H9 (cell line): ENCODE measurements at regions not wholly inside any gene's neighbourhood (a gene's known extent, or its start where the extent isn't known, plus 50 kb on each side); places are given as distances from the start of the nearest gene placed in this dataset.

Experiments
- DNase-seq: peaks from one replicate; pipeline ENCODE4 v3.0.0-alpha.2; 2017
- H2AFZ ChIP-seq: one replicate; pipeline ENCODE4 v1.6.1; 2013; ENCODE audit warnings: mild to moderate bottlenecking, low read length, control low read depth, moderate library complexity
- H2AK5ac ChIP-seq: 2 replicates; pipeline ENCODE4 v1.6.1; 2013; ENCODE audit warnings: low read length, control low read depth, mixed read lengths; ENCODE audit not compliant: insufficient read length
- H2BK120ac ChIP-seq: one replicate; pipeline ENCODE4 v1.6.1; 2013; ENCODE audit warnings: low read depth, mild to moderate bottlenecking, low read length, control low read depth, inconsistent platforms; ENCODE audit not compliant: poor library complexity, severe bottlenecking
- H2BK12ac ChIP-seq: 2 replicates; pipeline ENCODE4 v1.6.1; 2013; ENCODE audit warnings: low read length, control low read depth, mixed read lengths, low read depth; ENCODE audit not compliant: insufficient read length
- H2BK15ac ChIP-seq: 2 replicates; pipeline ENCODE4 v1.6.1; 2013; ENCODE audit warnings: low read depth, low read length, control low read depth
- H2BK20ac ChIP-seq: one replicate; pipeline ENCODE4 v1.6.1; 2013; ENCODE audit warnings: low read depth, mild to moderate bottlenecking, low read length, control low read depth, inconsistent platforms; ENCODE audit not compliant: poor library complexity, severe bottlenecking
- H2BK5ac ChIP-seq: 2 replicates; pipeline ENCODE4 v1.6.1; 2013; ENCODE audit warnings: low read length, control low read depth, mixed read lengths; ENCODE audit not compliant: insufficient read length
- H3K14ac ChIP-seq: 2 replicates; pipeline ENCODE4 v1.6.1; 2013; ENCODE audit warnings: low read length, control low read depth; ENCODE audit not compliant: insufficient read depth
- H3K18ac ChIP-seq: 2 replicates; pipeline ENCODE4 v1.6.1; 2013; ENCODE audit warnings: low read depth, mild to moderate bottlenecking, mixed read lengths, low read length, control low read depth; ENCODE audit not compliant: insufficient read length
- H3K23ac ChIP-seq: 2 replicates; pipeline ENCODE4 v1.6.1; 2013; ENCODE audit warnings: low read length, control low read depth, mixed read lengths, low read depth; ENCODE audit not compliant: insufficient read length
- H3K23me2 ChIP-seq: 2 replicates; pipeline ENCODE4 v1.6.1; 2013; ENCODE audit warnings: low read depth, mild to moderate bottlenecking, mixed read lengths, low read length, control low read depth; ENCODE audit not compliant: insufficient read length, poor library complexity, severe bottlenecking
- H3K27ac ChIP-seq: 2 replicates; pipeline ENCODE4 v1.5.1; 2013; ENCODE audit warnings: low read length, control low read depth, mixed read lengths, low read depth; ENCODE audit not compliant: insufficient read length
- H3K27me3 ChIP-seq: 2 replicates; pipeline ENCODE4 v1.6.1; 2013; ENCODE audit warnings: low read length, control low read depth, inconsistent platforms; ENCODE audit not compliant: insufficient read depth
- H3K4ac ChIP-seq: 2 replicates; pipeline ENCODE4 v1.6.1; 2013; ENCODE audit warnings: low read depth, mild to moderate bottlenecking, control low read depth, inconsistent platforms, low read length, moderate library complexity
- H3K4me1 ChIP-seq: 2 replicates; pipeline ENCODE4 v1.6.1; 2013; ENCODE audit warnings: low read length, control low read depth, inconsistent platforms; ENCODE audit not compliant: insufficient read depth
- H3K4me2 ChIP-seq: 2 replicates; pipeline ENCODE4 v1.6.1; 2013; ENCODE audit warnings: low read length, control low read depth, mixed read lengths; ENCODE audit not compliant: insufficient read length, insufficient read depth
- H3K56ac ChIP-seq: 2 replicates; pipeline ENCODE4 v1.6.1; 2013; ENCODE audit warnings: low read depth, mild to moderate bottlenecking, mixed read lengths, low read length, control low read depth; ENCODE audit not compliant: insufficient read length
- H3K79me1 ChIP-seq: 2 replicates; pipeline ENCODE4 v1.6.1; 2013; ENCODE audit warnings: low read depth, mild to moderate bottlenecking, moderate library complexity, low read length, control low read depth, inconsistent platforms; ENCODE audit not compliant: insufficient read depth, poor library complexity, severe bottlenecking
- H3K79me2 ChIP-seq: 2 replicates; pipeline ENCODE4 v1.6.1; 2013; ENCODE audit warnings: low read length, control low read depth, inconsistent platforms; ENCODE audit not compliant: insufficient read depth
- H3K9ac ChIP-seq: 2 replicates; pipeline ENCODE4 v1.6.1; 2013; ENCODE audit warnings: low read length, control low read depth, mixed read lengths; ENCODE audit not compliant: insufficient read length; ENCODE audit errors: extremely low read depth
- H3K9me3 ChIP-seq: one replicate; pipeline ENCODE4 v1.6.1; 2013; ENCODE audit warnings: low read depth, low read length, inconsistent platforms; ENCODE audit not compliant: control insufficient read depth
- H3T11ph ChIP-seq: one replicate; pipeline ENCODE4 v1.6.1; 2013; ENCODE audit warnings: mild to moderate bottlenecking, low read length, control low read depth, inconsistent platforms
- H4K20me1 ChIP-seq: one replicate; pipeline ENCODE4 v1.6.1; 2013; ENCODE audit not compliant: control insufficient read depth, insufficient read length, insufficient read depth
- H4K5ac ChIP-seq: 2 replicates; pipeline ENCODE4 v1.6.1; 2013; ENCODE audit warnings: low read depth, mild to moderate bottlenecking, mixed read lengths, low read length, control low read depth; ENCODE audit not compliant: insufficient read length
- H4K8ac ChIP-seq: replicated peaks from 2 replicates; pipeline ENCODE4 v1.6.1; 2013; ENCODE audit warnings: low read length, control low read depth, mixed read lengths, low read depth; ENCODE audit not compliant: insufficient read length
- H4K91ac ChIP-seq: 2 replicates; pipeline ENCODE4 v1.6.1; 2013; ENCODE audit warnings: low read depth, mild to moderate bottlenecking, moderate library complexity, mixed read lengths, low read length, control low read depth; ENCODE audit not compliant: insufficient read length
- H3K27ac Mint-ChIP-seq, 3 experiments: 2 replicates in 2 of 3; 3 replicates in 1 of 3; pipeline ENCODE4 v1.8.0; 2020 to 2021; ENCODE audit warnings: mixed read lengths in 3 of 3, mild to moderate bottlenecking in 1 of 3, moderate library complexity in 1 of 3
- H3K27me3 Mint-ChIP-seq: 2 replicates; pipeline ENCODE4 v1.8.0; 2021; ENCODE audit warnings: low read depth, mild to moderate bottlenecking, moderate library complexity, mixed read lengths
- H3K36me3 Mint-ChIP-seq, 3 experiments: 2 replicates in 2 of 3; 3 replicates in 1 of 3; pipeline ENCODE4 v1.8.0; 2020 to 2021; ENCODE audit warnings: low read depth in 3 of 3, mixed read lengths in 3 of 3; ENCODE audit not compliant: insufficient read depth in 1 of 3
- H3K4me1 Mint-ChIP-seq, 2 experiments: 2 replicates each; pipeline ENCODE4 v1.8.0; 2020; ENCODE audit warnings: mixed read lengths in 2 of 2
- H3K4me3 Mint-ChIP-seq, 2 experiments: 2 replicates in 1 of 2; 3 replicates in 1 of 2; pipeline ENCODE4 v1.8.0; 2020 to 2021; ENCODE audit warnings: mild to moderate bottlenecking in 2 of 2, mixed read lengths in 2 of 2, moderate library complexity in 1 of 2
- H3K9me3 Mint-ChIP-seq, 2 experiments: 2 replicates in 1 of 2; 3 replicates in 1 of 2; pipeline ENCODE4 v1.8.0; 2020; ENCODE audit warnings: mild to moderate bottlenecking in 2 of 2, mixed read lengths in 2 of 2, moderate library complexity in 1 of 2
- WGBS: extraction: QIAGEN DNeasy Blood & Tissue Kit; methylation state at CpG from one replicate; pipeline ENCODE4 v1.1.7; 2013; ENCODE audit warnings: missing lambda C conversion rate, low lambda C conversion rate, mixed read lengths; ENCODE audit not compliant: insufficient read length; ENCODE audit errors: extremely low coverage; 5-methylcytosine and 5-hydroxymethylcytosine counted together
- TF ChIP-seq, protein P1 (sequence below): fragments of 200-600 bp; sonication (generic); conservative IDR thresholded peaks from 3 replicates; pipeline ENCODE4 v1.8.0; 2021; ENCODE audit warnings: antibody characterized with exemption, mild to moderate bottlenecking

DNA sequence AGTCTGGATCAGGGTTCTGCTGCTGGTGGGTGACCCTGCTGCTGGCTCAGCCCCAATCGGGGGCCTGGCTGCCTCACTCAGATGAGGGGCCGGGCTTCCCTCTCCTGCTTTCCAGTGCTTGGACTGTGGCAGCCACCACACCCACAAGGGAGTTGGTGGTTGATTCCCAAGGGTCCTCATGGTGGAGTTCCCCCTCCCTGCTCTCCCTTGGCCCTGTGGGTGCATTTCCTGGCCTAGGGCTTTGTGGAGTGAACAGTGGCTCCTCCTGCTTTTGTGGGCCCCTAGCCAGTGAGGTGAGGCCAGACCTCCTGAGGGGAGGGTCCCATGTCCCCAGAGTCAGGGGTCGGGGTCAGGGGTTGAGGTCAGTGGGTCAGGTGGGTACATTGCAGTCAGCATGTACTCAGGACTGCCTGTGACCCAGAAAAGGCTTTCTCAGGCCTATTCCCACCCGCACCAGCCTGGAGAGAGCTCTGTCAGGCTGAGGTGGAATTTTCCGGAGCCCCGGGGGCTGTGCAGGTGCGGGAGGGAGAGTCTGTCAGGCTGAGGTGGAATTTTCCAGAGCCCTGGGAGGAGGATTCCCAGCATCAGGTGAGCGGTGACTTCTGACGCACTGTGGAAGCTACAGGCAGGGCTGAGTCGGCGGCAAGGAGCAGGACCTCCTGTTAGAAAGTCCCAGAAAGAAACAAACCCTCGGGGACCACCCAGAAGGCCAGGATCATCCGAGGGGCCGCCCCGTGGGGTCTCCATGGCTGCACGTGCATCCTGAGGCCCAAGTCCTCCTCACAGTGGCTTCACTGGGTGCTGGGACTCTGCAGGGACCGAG, 94.4 kb upstream of the INSIG1 start:
- no peak overlapping the region for H2BK15ac ChIP-seq
- Mint-ChIP-seq H3K4me3 (no peak overlapping the region), H3K4me1 (peaks cover 12% of the 10 kb centered on the region in 2 experiments), H3K27me3 (peaks cover 7% of the 10 kb centered on the region), H3K36me3 (peaks cover 0 to 9% (median 6%) of the 10 kb centered on the region in 3 experiments; a peak in 4 of 7 replicates), H3K9me3 (peaks cover 16 to 17% of the 10 kb centered on the region in 2 experiments), H3K27ac (no peak overlapping the region)
- H3K56ac ChIP-seq: no peak overlapping the region
- H2AFZ ChIP-seq: no peak overlapping the region
- no peaks in the 10 kb centered on the region for H3K79me2 ChIP-seq
- no peaks in the 10 kb centered on the region for H3K27me3 ChIP-seq
- H3K23ac ChIP-seq: no peak overlapping the region
- no peak overlapping the region for H3K4me2 ChIP-seq
- no peaks in the 10 kb centered on the region for H3K79me1 ChIP-seq
- H3K4me1 ChIP-seq: no peaks in the 10 kb centered on the region; the same call in 1 of the 2 replicates
- no peaks in the 10 kb centered on the region for H3K9me3 ChIP-seq
- no peak overlapping the region for H4K91ac ChIP-seq
- H3K9ac ChIP-seq: no peak overlapping the region
- H4K20me1 ChIP-seq: no peaks in the 10 kb centered on the region
- no peak overlapping the region for H2BK5ac ChIP-seq
- H4K5ac ChIP-seq: no peak overlapping the region
- H2BK20ac ChIP-seq: no peak overlapping the region
- TF ChIP-seq, protein P1, sequence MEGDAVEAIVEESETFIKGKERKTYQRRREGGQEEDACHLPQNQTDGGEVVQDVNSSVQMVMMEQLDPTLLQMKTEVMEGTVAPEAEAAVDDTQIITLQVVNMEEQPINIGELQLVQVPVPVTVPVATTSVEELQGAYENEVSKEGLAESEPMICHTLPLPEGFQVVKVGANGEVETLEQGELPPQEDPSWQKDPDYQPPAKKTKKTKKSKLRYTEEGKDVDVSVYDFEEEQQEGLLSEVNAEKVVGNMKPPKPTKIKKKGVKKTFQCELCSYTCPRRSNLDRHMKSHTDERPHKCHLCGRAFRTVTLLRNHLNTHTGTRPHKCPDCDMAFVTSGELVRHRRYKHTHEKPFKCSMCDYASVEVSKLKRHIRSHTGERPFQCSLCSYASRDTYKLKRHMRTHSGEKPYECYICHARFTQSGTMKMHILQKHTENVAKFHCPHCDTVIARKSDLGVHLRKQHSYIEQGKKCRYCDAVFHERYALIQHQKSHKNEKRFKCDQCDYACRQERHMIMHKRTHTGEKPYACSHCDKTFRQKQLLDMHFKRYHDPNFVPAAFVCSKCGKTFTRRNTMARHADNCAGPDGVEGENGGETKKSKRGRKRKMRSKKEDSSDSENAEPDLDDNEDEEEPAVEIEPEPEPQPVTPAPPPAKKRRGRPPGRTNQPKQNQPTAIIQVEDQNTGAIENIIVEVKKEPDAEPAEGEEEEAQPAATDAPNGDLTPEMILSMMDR: no peak
- no peak overlapping the region for H4K8ac ChIP-seq
- peak overlapping the region; percentile 67; the same call in 1 of the 2 replicates for H3K14ac ChIP-seq
- no peak overlapping the region for H2BK12ac ChIP-seq
- H3K27ac ChIP-seq: no peak overlapping the region
- no peak overlapping the region for H3T11ph ChIP-seq
- H3K23me2 ChIP-seq: peaks cover 4% of the 10 kb centered on the region
- no peak overlapping the region for H2AK5ac ChIP-seq
- no peak overlapping the region for H3K4ac ChIP-seq
- DNase-seq: no peak
- no peak overlapping the region for H2BK120ac ChIP-seq
- peak overlapping the region; percentile 61 for H3K18ac ChIP-seq
- WGBS: no CpG with 5 or more reads among the region's 17 CpGs
